IPS-15b (cell line): ENCODE measurements at regions not wholly inside any gene's neighbourhood (a gene's known extent, or its start where the extent isn't known, plus 50 kb on each side); places are given as distances from the start of the nearest gene placed in this dataset.

ENCODE experiments used
- H3K27me3 ChIP-seq: one replicate; pipeline ENCODE4 v1.6.1; 2013; ENCODE audit warnings: low read length; ENCODE audit not compliant: control insufficient read depth, insufficient read depth
- H3K36me3 ChIP-seq: one replicate; pipeline ENCODE4 v1.6.1; 2013; ENCODE audit warnings: low read length; ENCODE audit not compliant: control insufficient read depth, insufficient read depth
- H3K4me1 ChIP-seq: one replicate; pipeline ENCODE4 v1.6.1; 2013; ENCODE audit warnings: mild to moderate bottlenecking, low read length; ENCODE audit not compliant: control insufficient read depth, insufficient read depth
- H3K4me3 ChIP-seq: one replicate; pipeline ENCODE4 v1.5.1; 2013; ENCODE audit warnings: low read depth, low read length
- H3K9ac ChIP-seq: one replicate; pipeline ENCODE4 v1.6.1; 2013; ENCODE audit warnings: low read depth, mild to moderate bottlenecking, low read length
- H3K9me3 ChIP-seq: one replicate; pipeline ENCODE4 v1.6.1; 2013; ENCODE audit warnings: mild to moderate bottlenecking, low read length; ENCODE audit not compliant: control insufficient read depth, insufficient read depth

GRCh38 chr10:25694971-25695370 lies 239.1 kb upstream of the MYO3A start:
- Histone ChIP-seq H3K4me1 (no peaks in the 10 kb centered on the region), H3K4me3 (no peak overlapping the region), H3K9me3 (no peaks in the 10 kb centered on the region), H3K27me3 (peaks cover 2% of the 10 kb centered on the region), H3K9ac (no peak overlapping the region), H3K36me3 (no peaks in the 10 kb centered on the region)

GRCh38 chr10:25695586-25695985 lies 238.4 kb upstream of the MYO3A start:
- H3K9me3 ChIP-seq: no peaks in the 10 kb centered on the region
- H3K9ac ChIP-seq: no peak overlapping the region
- peaks cover 2% of the 10 kb centered on the region for H3K27me3 ChIP-seq
- no peaks in the 10 kb centered on the region for H3K4me1 ChIP-seq
- H3K36me3 ChIP-seq: no peaks in the 10 kb centered on the region
- no peak overlapping the region for H3K4me3 ChIP-seq

GRCh38 chr10:25696013-25696708 lies 237.9 kb upstream of the MYO3A start:
- no peaks in the 10 kb centered on the region for H3K36me3 ChIP-seq
- H3K4me3 ChIP-seq: no peak overlapping the region
- H3K27me3 ChIP-seq: peaks cover 2% of the 10 kb centered on the region
- H3K4me1 ChIP-seq: no peaks in the 10 kb centered on the region
- H3K9ac ChIP-seq: no peak overlapping the region
- H3K9me3 ChIP-seq: no peaks in the 10 kb centered on the region

GRCh38 chr10:25697412-25697811 lies 236.6 kb upstream of the MYO3A start:
- no peaks in the 10 kb centered on the region for H3K9me3 ChIP-seq
- H3K9ac ChIP-seq: no peak overlapping the region
- H3K4me3 ChIP-seq: no peak overlapping the region
- no peaks in the 10 kb centered on the region for H3K4me1 ChIP-seq
- no peaks in the 10 kb centered on the region for H3K36me3 ChIP-seq
- H3K27me3 ChIP-seq: peaks cover 2% of the 10 kb centered on the region

- Histone ChIP-seq H3K4me3 (no peak overlapping the region), H3K4me1 (no peaks in the 10 kb centered on the region), H3K9ac (no peak overlapping the region), H3K27me3 (peaks cover 2% of the 10 kb centered on the region), H3K9me3 (no peaks in the 10 kb centered on the region), H3K36me3 (no peaks in the 10 kb centered on the region)
Measured at GRCh38 chr10:25698638-25699037, 235.4 kb upstream of the MYO3A start.

- no peaks in the 10 kb centered on the region for H3K36me3 ChIP-seq
- H3K9ac ChIP-seq: no peak overlapping the region
- H3K4me1 ChIP-seq: no peaks in the 10 kb centered on the region
- no peaks in the 10 kb centered on the region for H3K9me3 ChIP-seq
- peaks cover 2% of the 10 kb centered on the region for H3K27me3 ChIP-seq
- H3K4me3 ChIP-seq: no peak overlapping the region
Measured at GRCh38 chr10:25699631-25700030, 234.4 kb upstream of the MYO3A start.

GRCh38 chr10:25701652-25702051 lies 232.4 kb upstream of the MYO3A start:
- peaks cover 2% of the 10 kb centered on the region for H3K27me3 ChIP-seq
- no peak overlapping the region for H3K4me3 ChIP-seq
- H3K9me3 ChIP-seq: no peaks in the 10 kb centered on the region
- no peaks in the 10 kb centered on the region for H3K36me3 ChIP-seq
- no peaks in the 10 kb centered on the region for H3K4me1 ChIP-seq
- H3K9ac ChIP-seq: no peak overlapping the region

- Histone ChIP-seq H3K4me1 (no peaks in the 10 kb centered on the region), H3K9me3 (no peaks in the 10 kb centered on the region), H3K36me3 (no peaks in the 10 kb centered on the region), H3K4me3 (no peak overlapping the region), H3K9ac (no peak overlapping the region), H3K27me3 (no peaks in the 10 kb centered on the region)
Measured at GRCh38 chr10:25704622-25705021, 229.4 kb upstream of the MYO3A start.

- H3K36me3 ChIP-seq: no peaks in the 10 kb centered on the region
- H3K4me3 ChIP-seq: no peak overlapping the region
- no peaks in the 10 kb centered on the region for H3K9me3 ChIP-seq
- no peaks in the 10 kb centered on the region for H3K4me1 ChIP-seq
- H3K27me3 ChIP-seq: no peaks in the 10 kb centered on the region
- H3K9ac ChIP-seq: no peak overlapping the region
Measured at GRCh38 chr10:25707572-25707971, 226.5 kb upstream of the MYO3A start.

- no peaks in the 10 kb centered on the region for H3K36me3 ChIP-seq
- no peaks in the 10 kb centered on the region for H3K4me1 ChIP-seq
- no peaks in the 10 kb centered on the region for H3K27me3 ChIP-seq
- no peak overlapping the region for H3K9ac ChIP-seq
- no peaks in the 10 kb centered on the region for H3K9me3 ChIP-seq
- no peak overlapping the region for H3K4me3 ChIP-seq
Measured at GRCh38 chr10:25707976-25708671, 225.9 kb upstream of the MYO3A start.

GRCh38 chr10:25713894-25714240 lies 220.2 kb upstream of the MYO3A start:
- H3K27me3 ChIP-seq: no peaks in the 10 kb centered on the region
- H3K9me3 ChIP-seq: no peaks in the 10 kb centered on the region
- H3K4me3 ChIP-seq: no peak overlapping the region
- H3K4me1 ChIP-seq: no peaks in the 10 kb centered on the region
- H3K36me3 ChIP-seq: no peaks in the 10 kb centered on the region
- no peak overlapping the region for H3K9ac ChIP-seq

- Histone ChIP-seq H3K9ac (no peak overlapping the region), H3K4me3 (no peak overlapping the region)
Measured at GRCh38 chr10:25724241-25724640, 209.8 kb upstream of the MYO3A start.

More at GRCh38 chr10:25724241-25724640, 209.8 kb upstream of the MYO3A start:
- Histone ChIP-seq H3K4me1 (no peaks in the 10 kb centered on the region), H3K36me3 (no peaks in the 10 kb centered on the region), H3K9me3 (no peaks in the 10 kb centered on the region), H3K27me3 (no peaks in the 10 kb centered on the region)
